Endodermal cell (in vitro differentiated cells): ENCODE measurements at regions not wholly inside any gene's neighbourhood (a gene's known extent, or its start where the extent isn't known, plus 50 kb on each side); places are given as distances from the start of the nearest gene placed in this dataset.

Experiments used
- DNase-seq: peaks from one replicate; pipeline ENCODE4 v3.0.0-alpha.2; 2017
- H3K27ac ChIP-seq: 2 replicates; pipeline ENCODE4 v1.5.1; 2013; ENCODE audit warnings: mild to moderate bottlenecking, low read depth, low read length, moderate library complexity
- H3K27me3 ChIP-seq: 2 replicates; pipeline ENCODE4 v1.6.1; 2013; ENCODE audit warnings: mild to moderate bottlenecking, low read length, moderate library complexity; ENCODE audit not compliant: insufficient read depth, control insufficient read depth, poor library complexity, severe bottlenecking
- H3K36me3 ChIP-seq: 2 replicates; pipeline ENCODE4 v1.7.0; 2013; ENCODE audit warnings: mild to moderate bottlenecking, low read length, moderate library complexity; ENCODE audit not compliant: control insufficient read depth, insufficient read depth
- H3K4me1 ChIP-seq: one replicate; pipeline ENCODE4 v1.7.0; 2013; ENCODE audit warnings: low read length; ENCODE audit not compliant: control insufficient read depth, insufficient read depth
- H3K4me3 ChIP-seq: 2 replicates; pipeline ENCODE4 v1.5.1; 2013; ENCODE audit warnings: mild to moderate bottlenecking, low read length, moderate library complexity
- H3K9ac ChIP-seq: 2 replicates; pipeline ENCODE4 v1.6.1; 2013; ENCODE audit warnings: mild to moderate bottlenecking, low read length, moderate library complexity; ENCODE audit not compliant: poor library complexity, severe bottlenecking; ENCODE audit errors: extremely low read depth
- H3K9me3 ChIP-seq: 2 replicates; pipeline ENCODE4 v1.6.1; 2013; ENCODE audit warnings: mild to moderate bottlenecking, low read length, moderate library complexity; ENCODE audit not compliant: control insufficient read depth
- H3K27ac Mint-ChIP-seq: 2 replicates; pipeline ENCODE4 v1.8.0; 2020; ENCODE audit warnings: mixed read lengths
- H3K27me3 Mint-ChIP-seq: 2 replicates; pipeline ENCODE4 v1.8.0; 2021; ENCODE audit warnings: mild to moderate bottlenecking, mixed read lengths; ENCODE audit not compliant: insufficient read depth
- H3K36me3 Mint-ChIP-seq: 2 replicates; pipeline ENCODE4 v1.8.0; 2020; ENCODE audit warnings: low read depth, mixed read lengths
- H3K4me1 Mint-ChIP-seq: 2 replicates; pipeline ENCODE4 v1.8.0; 2020; ENCODE audit warnings: mixed read lengths
- H3K4me3 Mint-ChIP-seq: 2 replicates; pipeline ENCODE4 v1.8.0; 2020; ENCODE audit warnings: mild to moderate bottlenecking, moderate library complexity, mixed read lengths
- H3K9me3 Mint-ChIP-seq: 2 replicates; pipeline ENCODE4 v1.8.0; 2020; ENCODE audit warnings: mild to moderate bottlenecking, mixed read lengths
- WGBS, 2 experiments: methylation state at CpG; one replicate each; pipeline versions ENCODE4 v1.1.5 to v1.1.7; 2013; ENCODE audit warnings: missing lambda C conversion rate in 2 of 2, mixed read lengths in 1 of 2; ENCODE audit not compliant: insufficient coverage in 1 of 2, insufficient read length in 1 of 2; 5-methylcytosine and 5-hydroxymethylcytosine counted together
- TF ChIP-seq, protein P1 (sequence below): fragments of 200-600 bp; sonication (generic); conservative IDR thresholded peaks from 2 replicates; pipeline ENCODE4 v1.5.0; 2021; ENCODE audit warnings: antibody characterized with exemption, mild to moderate bottlenecking

DNA sequence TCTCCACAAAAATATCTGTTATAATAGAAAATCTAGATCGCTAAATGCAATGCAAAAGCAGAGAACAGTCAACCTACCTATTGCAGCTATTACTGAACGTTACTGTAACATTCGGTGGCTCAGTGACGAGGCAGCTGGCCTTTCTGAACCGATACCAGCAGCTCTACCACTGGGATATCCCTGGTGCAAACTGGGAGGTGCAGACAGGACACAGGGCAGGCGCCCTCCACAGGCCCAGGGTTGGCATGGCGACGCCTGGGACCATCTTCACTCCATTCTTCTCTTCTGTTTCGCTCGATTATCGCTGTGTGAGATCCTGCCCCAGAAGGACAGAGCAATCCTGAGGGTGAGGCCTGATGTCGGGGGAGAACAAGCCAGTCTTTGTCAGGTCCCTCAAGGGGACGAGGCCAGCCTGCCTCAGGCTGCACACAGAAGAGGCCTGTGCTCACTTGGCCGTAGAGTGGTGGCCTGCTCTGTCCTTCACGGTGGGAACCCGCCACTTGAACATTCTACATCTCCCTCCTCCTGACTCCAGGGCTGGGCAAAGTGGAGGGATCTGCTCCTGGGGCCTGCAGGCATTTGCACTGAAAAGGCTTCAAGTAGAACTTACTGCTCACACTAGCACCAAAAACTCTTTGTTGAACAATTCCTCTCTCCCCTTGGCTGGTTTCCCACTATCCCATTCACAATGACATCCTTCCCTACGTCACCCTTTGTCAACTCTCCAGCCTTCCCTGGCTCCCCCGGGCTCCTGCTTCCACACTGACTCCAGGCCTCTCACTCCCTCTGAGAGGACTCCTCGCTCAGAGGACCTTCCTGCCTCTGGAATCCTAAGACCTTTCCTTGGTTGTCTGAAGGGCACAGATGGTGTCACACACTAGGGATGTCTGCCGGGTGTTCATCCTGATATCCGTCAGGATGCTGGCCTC lies 49.7 kb downstream of the CYRIA start:
- peak; percentile 73 for DNase-seq

DNA sequence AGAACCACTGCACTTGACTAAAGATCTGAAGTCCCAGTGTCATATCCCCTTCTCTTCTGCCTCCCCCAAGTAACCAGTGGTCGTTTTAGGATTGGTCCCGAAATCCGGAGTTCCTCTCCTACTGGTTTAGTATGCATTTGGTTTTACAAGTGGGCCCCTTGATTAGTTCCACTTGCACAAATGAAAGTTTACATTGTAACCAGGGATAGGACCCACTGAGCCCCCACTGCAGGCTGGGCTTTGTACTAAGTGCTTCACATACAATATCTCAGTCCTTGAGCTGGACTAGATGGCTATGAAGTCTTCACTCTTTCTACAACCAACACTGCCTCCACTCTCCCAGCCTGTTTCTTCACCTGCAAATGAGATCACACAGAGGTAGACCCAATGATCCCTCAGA lies 50.4 kb downstream of the CYRIA start:
- Mint-ChIP-seq H3K4me1 (peaks cover 13% of the 10 kb centered on the region), H3K9me3 (no peaks in the 10 kb centered on the region), H3K4me3 (no peak overlapping the region), H3K27ac (no peak overlapping the region), H3K27me3 (no peaks in the 10 kb centered on the region), H3K36me3 (no peaks in the 10 kb centered on the region)
- TF ChIP-seq, protein P1, sequence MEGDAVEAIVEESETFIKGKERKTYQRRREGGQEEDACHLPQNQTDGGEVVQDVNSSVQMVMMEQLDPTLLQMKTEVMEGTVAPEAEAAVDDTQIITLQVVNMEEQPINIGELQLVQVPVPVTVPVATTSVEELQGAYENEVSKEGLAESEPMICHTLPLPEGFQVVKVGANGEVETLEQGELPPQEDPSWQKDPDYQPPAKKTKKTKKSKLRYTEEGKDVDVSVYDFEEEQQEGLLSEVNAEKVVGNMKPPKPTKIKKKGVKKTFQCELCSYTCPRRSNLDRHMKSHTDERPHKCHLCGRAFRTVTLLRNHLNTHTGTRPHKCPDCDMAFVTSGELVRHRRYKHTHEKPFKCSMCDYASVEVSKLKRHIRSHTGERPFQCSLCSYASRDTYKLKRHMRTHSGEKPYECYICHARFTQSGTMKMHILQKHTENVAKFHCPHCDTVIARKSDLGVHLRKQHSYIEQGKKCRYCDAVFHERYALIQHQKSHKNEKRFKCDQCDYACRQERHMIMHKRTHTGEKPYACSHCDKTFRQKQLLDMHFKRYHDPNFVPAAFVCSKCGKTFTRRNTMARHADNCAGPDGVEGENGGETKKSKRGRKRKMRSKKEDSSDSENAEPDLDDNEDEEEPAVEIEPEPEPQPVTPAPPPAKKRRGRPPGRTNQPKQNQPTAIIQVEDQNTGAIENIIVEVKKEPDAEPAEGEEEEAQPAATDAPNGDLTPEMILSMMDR, result no peak
- 72% methylated on average over 3 of the region's 3 CpGs; no CpG with 5 or more reads in 1 of the 2 experiments for WGBS, 2 experiments
- DNase-seq, result no peak
- no peak overlapping the region for H3K27ac ChIP-seq
- no peaks in the 10 kb centered on the region for H3K27me3 ChIP-seq
- H3K9me3 ChIP-seq, result no peaks in the 10 kb centered on the region
- no peak overlapping the region for H3K4me3 ChIP-seq
- no peak overlapping the region for H3K9ac ChIP-seq
- peaks cover 5% of the 10 kb centered on the region for H3K4me1 ChIP-seq
- H3K36me3 ChIP-seq, result no peaks in the 10 kb centered on the region

More for the DNA sequence above, 49.7 kb downstream of the CYRIA start:
- Histone ChIP-seq H3K4me3 (no peak overlapping the region), H3K4me1 (peaks cover 5% of the 10 kb centered on the region), H3K27ac (peak overlapping the region; percentile 39), H3K9me3 (no peaks in the 10 kb centered on the region), H3K9ac (no peak overlapping the region), H3K36me3 (no peaks in the 10 kb centered on the region), H3K27me3 (no peaks in the 10 kb centered on the region)
- Mint-ChIP-seq H3K36me3 (no peaks in the 10 kb centered on the region), H3K4me3 (no peak overlapping the region), H3K9me3 (no peaks in the 10 kb centered on the region), H3K27me3 (no peaks in the 10 kb centered on the region), H3K27ac (no peak overlapping the region), H3K4me1 (peaks cover 13% of the 10 kb centered on the region)
- 92 to 93% methylated on average over 10 to 21 of the region's 21 CpGs for WGBS, 2 experiments
- TF ChIP-seq, protein P1, result peak; percentile 55

DNA sequence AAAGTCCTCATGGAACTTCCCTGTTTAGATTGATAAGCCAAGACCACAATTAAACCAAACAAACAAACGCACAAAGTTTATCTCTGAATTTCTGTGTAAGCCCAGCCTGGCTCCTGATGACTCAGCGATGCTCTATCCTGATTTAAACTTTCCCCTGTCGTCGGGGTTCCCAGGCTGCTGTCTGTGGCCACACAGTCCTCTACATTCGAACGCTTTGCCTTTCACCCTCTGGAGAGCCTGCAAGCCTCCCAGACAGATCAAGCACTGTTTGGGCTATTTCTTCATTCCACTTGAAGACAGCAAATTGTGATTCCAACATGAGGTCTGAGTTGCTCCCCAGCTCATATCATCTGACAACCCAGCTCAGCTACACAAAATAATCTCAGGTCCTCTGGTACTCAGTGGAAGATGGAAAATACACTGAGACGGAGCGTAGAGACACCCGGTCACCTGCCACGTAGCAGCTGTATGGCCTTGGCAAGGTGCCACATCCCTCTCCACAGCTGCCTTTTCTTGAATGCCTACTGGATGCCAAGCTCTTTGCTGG lies 51.2 kb downstream of the CYRIA start:
- TF ChIP-seq, protein P1, result no peak
- H3K9me3 Mint-ChIP-seq, result no peaks in the 10 kb centered on the region
- H3K4me1 Mint-ChIP-seq, result peaks cover 13% of the 10 kb centered on the region
- Histone ChIP-seq H3K27ac (no peak overlapping the region), H3K4me3 (no peak overlapping the region), H3K9me3 (no peaks in the 10 kb centered on the region), H3K36me3 (no peaks in the 10 kb centered on the region), H3K9ac (no peak overlapping the region), H3K4me1 (peaks cover 5% of the 10 kb centered on the region), H3K27me3 (no peaks in the 10 kb centered on the region)
- DNase-seq, result no peak
- H3K27me3 Mint-ChIP-seq, result no peaks in the 10 kb centered on the region
- H3K27ac Mint-ChIP-seq, result no peak overlapping the region
- 82 to 88% methylated on average over 9 to 10 of the region's 10 CpGs for WGBS, 2 experiments
- H3K4me3 Mint-ChIP-seq, result no peak overlapping the region
- no peaks in the 10 kb centered on the region for H3K36me3 Mint-ChIP-seq
